ENCODE measurements at regions not wholly inside any gene's neighbourhood (a gene's known extent, or its start where the extent isn't known, plus 50 kb on each side); places are given as distances from the start of the nearest gene placed in this dataset.

DNA sequence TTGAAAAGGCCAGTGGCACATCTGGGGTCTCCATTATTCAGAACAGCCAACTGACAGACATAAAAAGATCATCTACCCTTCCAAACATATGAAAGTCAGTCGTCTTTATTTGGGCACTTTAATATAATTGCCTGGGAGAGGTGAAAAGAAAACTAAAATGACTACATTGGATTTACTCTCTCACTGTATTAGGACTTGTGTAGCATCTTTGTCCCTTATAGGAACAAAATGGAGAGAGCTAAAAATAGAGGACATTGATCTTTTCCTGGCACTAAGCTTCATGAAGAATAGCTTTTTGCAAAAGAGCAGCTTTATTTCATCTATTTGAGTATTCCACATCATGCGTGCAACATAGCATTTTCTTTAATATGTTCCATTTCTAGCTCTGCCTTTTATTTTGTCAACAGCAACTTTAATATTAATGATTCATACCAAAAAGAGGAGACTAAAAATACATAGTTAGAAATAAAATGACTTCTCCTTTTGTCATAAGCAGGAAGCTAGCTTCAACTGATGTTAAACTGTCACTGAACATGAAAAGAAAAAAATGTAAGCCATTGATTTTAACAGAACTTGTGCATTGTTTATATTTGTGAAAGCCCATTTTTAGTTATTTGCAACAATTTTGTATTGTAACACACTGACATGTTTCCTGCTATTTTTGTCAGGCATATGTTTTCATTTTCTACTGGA, 254.6 kb downstream of the SEC23A start:
- no peak for DNase-seq (ENCODE audit: low spot score)

DNA sequence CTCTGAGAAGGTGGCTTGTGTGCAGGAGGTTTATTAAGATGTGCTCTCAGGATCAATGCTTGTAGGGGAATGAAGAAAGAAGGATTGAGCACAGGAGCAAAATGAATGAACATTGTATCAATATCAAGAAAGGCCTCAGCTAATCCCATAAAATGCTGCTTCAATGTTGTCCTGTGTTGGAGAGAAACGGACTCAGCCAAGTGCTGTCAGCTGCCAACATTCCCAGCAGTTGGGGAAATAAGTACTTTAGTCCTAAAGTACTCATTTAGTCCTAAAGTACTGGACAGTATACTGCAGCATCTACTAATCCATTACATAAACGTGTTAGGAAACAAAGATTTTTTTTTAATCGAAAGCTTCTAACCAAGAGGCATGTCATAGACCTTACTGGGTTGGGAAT, 255.9 kb downstream of the SEC23A start:
- no peak for DNase-seq (ENCODE audit: low spot score)

DNA sequence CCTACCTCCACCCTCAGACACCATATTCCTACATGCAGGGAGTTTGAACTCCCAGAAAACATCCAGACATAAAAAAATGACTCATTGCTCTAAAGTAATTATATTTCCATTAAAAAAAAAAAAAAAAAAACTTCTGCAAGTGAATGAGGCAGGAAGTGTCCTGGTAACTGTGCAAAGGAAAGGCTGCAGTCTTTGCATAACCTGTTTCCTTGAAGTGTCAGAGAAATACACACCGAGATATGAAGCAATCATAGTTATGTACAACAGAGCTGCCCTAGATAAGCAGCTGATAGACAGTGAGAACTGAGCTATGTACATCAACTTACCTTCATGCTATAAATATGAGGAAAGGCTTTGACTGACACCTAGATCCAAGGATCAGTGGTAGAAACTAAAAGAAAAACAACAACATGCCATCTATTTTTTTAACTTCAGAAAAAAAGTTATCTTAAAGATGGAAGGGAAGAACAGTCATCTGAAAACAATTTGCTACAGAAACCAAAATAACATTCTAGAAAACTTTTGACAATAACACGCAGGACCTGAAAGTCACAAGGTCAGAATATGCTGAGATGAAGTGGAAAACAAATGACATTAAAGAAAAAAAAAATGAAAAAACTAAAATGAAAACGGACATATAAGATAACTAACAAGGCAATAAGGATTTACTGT, 263.2 kb downstream of the SEC23A start:
- DNase-seq (ENCODE audit: low spot score) = no peak

- no peak for DNase-seq (ENCODE audit: low spot score)
These were observed 264.1 kb downstream of the SEC23A start for GRCh38 chr14:38838979-38839323.

- DNase-seq (ENCODE audit: low spot score) = no peak
These were observed 264.7 kb downstream of the SEC23A start for GRCh38 chr14:38838049-38838978.

- DNase-seq (ENCODE audit: low spot score) = no peak
These were observed 265.5 kb downstream of the SEC23A start for GRCh38 chr14:38837343-38838048.

- no peak for DNase-seq (ENCODE audit: low spot score)
These were observed 266.5 kb downstream of the SEC23A start for GRCh38 chr14:38836539-38836938.

GRCh38 chr14:38835874-38836273, 267.2 kb downstream of the SEC23A start:
- no peak for DNase-seq (ENCODE audit: low spot score)

DNA sequence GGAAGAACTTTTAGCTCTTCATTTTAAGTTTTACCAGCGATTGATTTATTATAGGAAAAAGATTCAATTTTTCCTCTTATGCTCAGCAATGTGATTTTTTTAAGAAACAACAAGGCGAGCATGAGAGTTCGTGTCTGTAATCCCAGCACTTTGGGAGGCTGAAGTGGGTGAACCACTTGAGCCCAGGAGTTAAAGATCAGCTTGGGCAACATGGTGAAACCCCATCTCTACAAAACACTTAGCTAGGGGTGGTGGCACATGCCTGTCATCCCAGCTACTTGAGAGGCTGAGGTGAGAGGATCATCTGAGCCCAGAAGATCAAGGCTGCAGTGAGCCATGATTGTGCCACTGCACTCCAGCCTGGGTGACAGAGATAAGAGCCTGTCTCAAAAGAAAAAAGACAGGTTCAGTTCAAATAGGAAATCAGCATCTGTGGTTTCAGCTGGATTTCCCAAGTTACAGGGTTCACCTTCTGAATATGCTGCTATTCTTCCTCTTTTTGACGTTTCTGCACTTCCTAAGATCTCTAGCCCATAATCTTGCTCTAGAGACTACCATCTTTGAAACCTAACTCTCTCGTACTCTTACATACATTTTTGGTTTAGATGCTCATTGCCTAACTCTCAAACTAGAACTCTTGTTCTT, 274.7 kb downstream of the SEC23A start:
- no peak for DNase-seq (ENCODE audit: low spot score)

DNA sequence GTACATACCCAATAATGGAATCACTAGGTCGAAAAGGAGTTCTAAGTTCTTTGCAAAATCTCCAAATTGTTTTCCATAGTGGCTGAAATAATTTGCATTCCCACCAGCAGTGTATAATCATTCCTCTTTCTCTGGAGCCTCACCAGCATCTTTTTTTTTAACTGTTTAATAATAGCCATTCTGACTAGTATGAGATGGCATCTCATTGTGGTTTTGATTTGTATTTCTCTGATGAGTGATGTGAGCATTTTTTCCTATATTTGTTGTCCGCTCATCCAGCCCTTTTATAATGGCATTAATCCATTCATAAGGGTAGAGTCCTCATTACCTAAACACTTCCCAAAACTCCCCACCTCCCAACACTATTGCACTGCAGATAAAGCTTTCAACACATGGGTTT, 278.3 kb downstream of the SEC23A start:
- no peak for DNase-seq (ENCODE audit: low spot score)

GRCh38 chr14:38818555-38818954, 284.5 kb downstream of the SEC23A start:
- no peak for DNase-seq (ENCODE audit: low spot score)

DNA sequence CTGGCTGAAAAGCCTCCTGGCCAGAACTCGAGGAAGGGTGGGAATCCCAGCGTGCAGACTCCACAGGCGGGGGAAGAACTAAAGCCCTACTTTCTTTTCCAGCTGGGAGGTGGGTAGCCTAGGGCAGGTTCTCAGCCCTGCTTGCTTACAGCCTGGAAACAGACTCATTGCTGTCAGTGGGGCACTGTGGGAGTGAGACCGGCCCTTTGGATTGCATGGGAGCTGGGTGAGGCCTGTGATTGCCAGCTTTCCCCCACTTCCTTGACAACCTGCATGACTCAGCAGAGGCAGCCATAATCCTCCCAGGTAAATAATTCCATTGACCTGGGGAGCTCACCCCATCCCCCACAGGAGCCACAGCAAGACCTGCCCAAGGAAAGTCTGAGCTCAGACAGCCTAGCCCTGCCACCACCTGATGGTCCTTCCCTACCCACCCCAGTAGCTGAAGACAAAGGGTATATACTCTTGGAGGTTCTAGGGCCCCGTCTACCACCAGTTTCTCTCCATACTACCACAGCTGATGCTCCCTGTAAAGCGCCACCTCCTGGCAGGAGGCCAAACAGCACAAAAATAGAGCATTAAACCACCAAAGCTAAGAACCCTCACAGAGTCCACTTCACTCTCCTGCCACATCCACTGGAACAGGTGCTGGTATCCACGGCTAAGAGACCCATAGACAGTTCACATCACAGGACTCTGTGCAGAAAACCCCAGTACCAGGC, 294.1 kb downstream of the SEC23A start:
- no peak for DNase-seq (ENCODE audit: low spot score)

DNA sequence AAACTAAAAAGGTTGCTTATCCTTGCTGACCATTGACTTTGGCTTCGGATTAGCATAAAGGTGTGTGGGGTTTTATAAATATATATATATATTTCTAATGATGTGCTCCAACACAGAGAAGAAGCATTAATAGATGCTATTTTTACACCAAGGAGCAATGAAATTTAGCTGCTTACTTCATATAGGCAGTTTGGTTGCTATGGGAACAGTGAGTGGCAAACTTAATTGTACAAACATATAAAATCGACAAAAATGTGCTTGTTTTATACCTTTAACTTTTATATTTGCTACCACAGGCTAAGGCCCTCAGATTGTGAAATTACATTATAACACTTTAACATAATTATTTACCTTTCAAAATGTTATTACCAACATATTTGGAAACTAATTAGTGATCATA, 303.4 kb downstream of the SEC23A start:
- no peak for DNase-seq (ENCODE audit: low spot score)

- no peak for DNase-seq (ENCODE audit: low spot score)
These were observed 308.4 kb downstream of the SEC23A start for GRCh38 chr14:38794677-38795076.

DNA sequence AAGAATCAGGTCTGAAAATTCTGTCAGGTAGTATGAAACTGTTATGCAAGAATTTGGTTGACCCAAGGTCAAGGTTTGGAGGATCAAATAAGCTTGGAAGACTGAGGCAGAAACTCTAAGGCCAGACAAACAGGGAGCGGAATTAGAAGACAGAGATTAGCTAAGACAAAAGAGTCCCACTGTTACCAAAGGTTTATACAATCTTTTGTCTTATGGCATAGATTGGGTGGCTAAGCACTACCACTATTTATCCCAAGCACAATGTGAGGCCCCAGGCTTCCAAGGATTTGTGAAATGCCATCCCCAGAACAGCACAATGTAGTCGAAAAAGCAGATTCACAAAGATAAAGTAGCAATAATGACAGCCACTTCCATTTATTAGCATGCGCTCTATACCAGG, 311.2 kb downstream of the SEC23A start:
- DNase-seq (ENCODE audit: low spot score) = no peak

DNA sequence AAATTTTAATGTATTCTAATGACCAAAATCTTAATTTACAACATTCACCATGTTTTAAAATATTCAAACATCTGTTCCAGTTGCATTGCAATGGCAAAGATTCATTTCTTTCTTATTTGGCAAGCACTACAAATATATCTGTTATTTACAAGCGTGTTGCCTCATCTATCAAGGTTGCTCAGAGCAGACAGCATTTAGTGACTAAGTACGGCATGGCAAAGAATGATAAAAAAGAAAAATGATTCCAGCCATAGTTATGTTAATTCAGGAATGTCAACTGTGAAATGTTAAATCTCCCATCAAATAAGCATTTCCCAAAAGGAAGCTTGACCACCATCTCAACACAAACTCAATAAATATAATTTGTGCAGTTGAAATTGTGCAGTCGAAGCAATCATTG, 312.1 kb downstream of the SEC23A start:
- DNase-seq (ENCODE audit: low spot score) = peak; percentile 12

DNA sequence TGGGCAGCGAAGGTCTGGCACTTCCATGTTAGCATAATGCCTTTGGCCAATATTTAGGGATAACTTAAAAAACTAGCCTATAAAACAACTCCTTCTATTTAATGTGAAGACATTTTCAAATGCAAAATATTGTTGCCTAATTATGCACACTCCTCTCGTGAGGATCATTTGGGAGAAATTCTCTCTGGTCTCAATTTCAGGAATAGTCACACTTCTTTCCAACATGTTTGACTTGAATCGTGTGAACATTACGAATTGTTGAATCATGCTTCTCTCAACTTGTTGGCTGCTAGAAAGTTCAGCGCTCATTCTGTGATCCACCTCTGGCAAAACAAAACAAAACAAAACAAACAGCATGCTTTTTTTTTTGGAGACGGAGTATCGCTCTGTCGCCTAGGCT, 313.2 kb downstream of the SEC23A start:
- peak; percentile 8 for DNase-seq (ENCODE audit: low spot score)

DNA sequence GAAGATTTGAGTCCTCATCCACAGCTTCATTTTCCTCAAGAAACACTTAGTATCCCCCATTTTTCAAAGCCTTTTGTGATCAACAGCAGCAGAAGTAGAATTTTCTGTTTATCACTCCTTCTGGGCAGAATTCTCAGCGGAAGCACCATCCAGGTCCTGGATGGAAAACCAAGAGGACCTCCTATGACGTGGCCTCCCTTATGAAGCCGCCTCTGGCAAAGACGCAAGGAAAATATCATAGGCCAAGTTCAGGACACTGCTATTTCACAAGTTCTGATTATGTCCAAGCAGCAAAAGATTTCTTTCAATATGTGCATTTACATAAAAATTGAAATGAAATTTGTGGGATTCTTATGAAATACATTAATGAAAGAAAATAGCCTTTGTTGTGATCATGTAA, 315.0 kb downstream of the SEC23A start:
- no peak for DNase-seq (ENCODE audit: low spot score)

DNA sequence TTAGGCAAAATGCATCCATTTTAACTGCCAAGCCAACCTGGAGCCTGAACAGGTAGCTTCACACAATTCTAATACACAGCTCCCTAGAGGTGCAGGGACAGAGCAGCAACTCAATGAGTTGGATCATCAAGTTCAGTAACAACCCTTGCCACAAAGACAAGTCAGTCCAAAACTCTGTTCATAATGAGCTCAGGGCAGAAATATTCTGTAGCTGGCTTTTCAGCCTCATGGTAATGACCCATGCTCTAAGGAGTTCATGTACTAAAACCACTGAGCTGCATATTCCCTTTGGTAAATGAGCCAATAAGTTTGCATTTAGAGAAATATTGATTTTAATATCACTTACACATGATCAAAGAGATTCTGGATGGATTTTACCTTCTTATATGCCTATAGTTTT, 316.1 kb downstream of the SEC23A start:
- no peak for DNase-seq (ENCODE audit: low spot score)

- DNase-seq (ENCODE audit: low spot score) = no peak
These were observed 325.6 kb downstream of the SEC23A start for GRCh38 chr14:38777401-38777800.

DNA sequence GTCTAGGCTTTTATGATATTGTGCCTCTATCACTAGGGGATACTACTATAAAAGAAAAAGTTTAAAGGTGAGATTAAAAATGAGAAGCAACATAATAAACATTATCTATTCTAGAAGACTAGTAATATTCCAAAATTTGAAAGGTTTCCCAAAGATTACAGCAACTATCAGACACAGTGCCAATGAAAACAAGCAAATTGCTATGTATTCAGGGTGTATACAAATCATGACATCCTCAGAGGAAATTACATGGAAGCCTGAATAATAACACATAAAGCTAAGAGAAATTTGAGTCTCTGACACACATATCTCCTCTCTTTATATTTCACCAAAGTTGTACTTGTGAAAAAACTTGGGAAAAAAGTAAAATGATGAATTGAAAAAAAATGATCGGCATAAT, 327.0 kb downstream of the SEC23A start:
- DNase-seq (ENCODE audit: low spot score) = no peak

All from AG20443 (cell line).